OCI-LY1 (cell line): ENCODE measurements at regions not wholly inside any gene's neighbourhood (a gene's known extent, or its start where the extent isn't known, plus 50 kb on each side); places are given as distances from the start of the nearest gene placed in this dataset.
"Not testable (repeated sequence)": the region's sequence is repeated elsewhere in the genome, so short reads cannot be mapped to it uniquely, and the experiment has no call there.

Experiments
- H2AFZ ChIP-seq: fragments of 200-600 bp; sonication (generic), shearing (Covaris generic); 2 replicates; pipeline ENCODE4 v1.6.0; 2014; ENCODE audit warnings: antibody characterized with exemption, mild to moderate bottlenecking, low read length
- H3F3A ChIP-seq: fragments of 200-600 bp; sonication (generic), shearing (Covaris generic); 2 replicates; pipeline ENCODE4 v1.6.0; 2014; ENCODE audit warnings: mild to moderate bottlenecking, antibody characterized with exemption, low read length, moderate library complexity; ENCODE audit not compliant: insufficient read depth
- H3K27ac ChIP-seq: fragments of 200-600 bp; sonication (generic); 2 replicates; pipeline ENCODE4 v1.5.1; 2014; ENCODE audit warnings: low read length, mixed run types, mild to moderate bottlenecking, low read depth; ENCODE audit not compliant: poor library complexity, severe bottlenecking
- H3K27me3 ChIP-seq: fragments of 200-600 bp; sonication (generic); 2 replicates; pipeline ENCODE4 v1.6.0; 2014; ENCODE audit warnings: antibody characterized with exemption, mild to moderate bottlenecking, low read length, moderate library complexity; ENCODE audit not compliant: insufficient read depth
- H3K36me3 ChIP-seq: fragments of 200-600 bp; sonication (generic); 2 replicates; pipeline ENCODE4 v1.6.1; 2014; ENCODE audit warnings: mild to moderate bottlenecking, antibody characterized with exemption, low read length, moderate library complexity, mixed read lengths; ENCODE audit not compliant: insufficient read depth
- H3K4me1 ChIP-seq: fragments of 200-600 bp; sonication (generic); 2 replicates; pipeline ENCODE4 v1.5.1; 2014; ENCODE audit warnings: mild to moderate bottlenecking, low read length, moderate library complexity; ENCODE audit not compliant: insufficient read depth, severe bottlenecking
- H3K4me2 ChIP-seq: fragments of 200-600 bp; sonication (generic), shearing (Covaris generic); 2 replicates; pipeline ENCODE4 v1.6.1; 2014; ENCODE audit warnings: low read length
- H3K4me3 ChIP-seq: fragments of 200-600 bp; sonication (generic); 2 replicates; pipeline ENCODE4 v1.5.1; 2014; ENCODE audit warnings: low read length, low read depth, mild to moderate bottlenecking, mixed read lengths; ENCODE audit not compliant: poor library complexity, severe bottlenecking
- H3K79me2 ChIP-seq: fragments of 200-600 bp; shearing (Covaris generic); 2 replicates; pipeline ENCODE4 v1.6.1; 2016; ENCODE audit warnings: mixed run types, low read length, mixed read lengths; ENCODE audit not compliant: insufficient read depth
- H3K9ac ChIP-seq: fragments of 200-600 bp; sonication (generic), shearing (Covaris generic); 2 replicates; pipeline ENCODE4 v1.6.1; 2014; ENCODE audit warnings: mild to moderate bottlenecking, low read length, mixed read lengths
- H3K9me2 ChIP-seq: fragments of 200-600 bp; sonication (generic), shearing (Covaris generic); 2 replicates; pipeline ENCODE4 v1.6.1; 2014; ENCODE audit warnings: low read depth, mild to moderate bottlenecking, low read length, mixed read lengths
- H3K9me3 ChIP-seq: fragments of 200-600 bp; shearing (Covaris generic); 2 replicates; pipeline ENCODE4 v1.6.1; 2014; ENCODE audit warnings: low read length, mixed read lengths
- H4K20me1 ChIP-seq: fragments of 200-600 bp; sonication (generic), shearing (Covaris generic); 2 replicates; pipeline ENCODE4 v1.6.0; 2016; ENCODE audit warnings: mild to moderate bottlenecking, low read length; ENCODE audit not compliant: insufficient read depth
- EZH2 ChIP-seq: fragments of 200-600 bp; sonication (generic), shearing (Covaris generic); IDR thresholded peaks from 2 replicates; pipeline ENCODE4 v1.8.0; 2017; ENCODE audit warnings: borderline replicate concordance, mixed run types, mild to moderate bottlenecking, antibody characterized with exemption, low read length, moderate library complexity, mixed read lengths
- TF ChIP-seq, protein P1 (sequence below): fragments of 200-600 bp; sonication (generic), shearing (Covaris generic); IDR thresholded peaks from 2 replicates; pipeline ENCODE4 v1.5.1; 2017; ENCODE audit warnings: mild to moderate bottlenecking, antibody characterized with exemption, low read length, moderate library complexity, mixed read lengths

DNA sequence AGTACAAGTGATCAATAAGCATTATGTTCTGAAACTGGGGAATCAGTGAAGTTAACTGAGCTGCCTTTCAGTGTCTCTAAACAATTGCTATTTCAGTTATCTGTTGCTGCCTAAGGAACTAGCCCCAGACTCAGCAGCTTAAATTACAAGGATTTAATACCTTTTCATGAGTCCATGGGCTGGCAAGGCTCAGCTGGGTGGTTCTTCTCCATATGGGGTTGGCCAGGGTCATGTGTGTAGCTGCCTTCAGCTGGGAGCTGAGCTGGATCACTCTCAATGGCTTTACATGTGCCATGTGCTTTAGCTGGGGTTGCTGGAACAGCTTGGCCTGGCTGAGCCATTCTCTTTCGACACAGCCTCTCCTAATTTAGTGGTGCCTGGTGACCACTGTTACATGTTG, 295.0 kb upstream of the NCAM1 start:
- no peaks in the 10 kb centered on the region for H3K9me3 ChIP-seq
- H3K4me1 ChIP-seq, result no peaks in the 10 kb centered on the region
- no peak overlapping the region for H3K9ac ChIP-seq
- H4K20me1 ChIP-seq, result no peaks in the 10 kb centered on the region
- TF ChIP-seq EZH2, result no peak
- TF ChIP-seq, protein P1, sequence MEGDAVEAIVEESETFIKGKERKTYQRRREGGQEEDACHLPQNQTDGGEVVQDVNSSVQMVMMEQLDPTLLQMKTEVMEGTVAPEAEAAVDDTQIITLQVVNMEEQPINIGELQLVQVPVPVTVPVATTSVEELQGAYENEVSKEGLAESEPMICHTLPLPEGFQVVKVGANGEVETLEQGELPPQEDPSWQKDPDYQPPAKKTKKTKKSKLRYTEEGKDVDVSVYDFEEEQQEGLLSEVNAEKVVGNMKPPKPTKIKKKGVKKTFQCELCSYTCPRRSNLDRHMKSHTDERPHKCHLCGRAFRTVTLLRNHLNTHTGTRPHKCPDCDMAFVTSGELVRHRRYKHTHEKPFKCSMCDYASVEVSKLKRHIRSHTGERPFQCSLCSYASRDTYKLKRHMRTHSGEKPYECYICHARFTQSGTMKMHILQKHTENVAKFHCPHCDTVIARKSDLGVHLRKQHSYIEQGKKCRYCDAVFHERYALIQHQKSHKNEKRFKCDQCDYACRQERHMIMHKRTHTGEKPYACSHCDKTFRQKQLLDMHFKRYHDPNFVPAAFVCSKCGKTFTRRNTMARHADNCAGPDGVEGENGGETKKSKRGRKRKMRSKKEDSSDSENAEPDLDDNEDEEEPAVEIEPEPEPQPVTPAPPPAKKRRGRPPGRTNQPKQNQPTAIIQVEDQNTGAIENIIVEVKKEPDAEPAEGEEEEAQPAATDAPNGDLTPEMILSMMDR, result no peak
- H3K36me3 ChIP-seq, result no peaks in the 10 kb centered on the region
- H3K4me2 ChIP-seq, result no peak overlapping the region
- H3K27ac ChIP-seq, result no peak overlapping the region
- H3K79me2 ChIP-seq, result no peaks in the 10 kb centered on the region
- no peaks in the 10 kb centered on the region for H3F3A ChIP-seq
- no peaks in the 10 kb centered on the region for H3K27me3 ChIP-seq
- H3K4me3 ChIP-seq, result no peak overlapping the region
- H3K9me2 ChIP-seq, result no peaks in the 10 kb centered on the region
- H2AFZ ChIP-seq, result no peak overlapping the region

DNA sequence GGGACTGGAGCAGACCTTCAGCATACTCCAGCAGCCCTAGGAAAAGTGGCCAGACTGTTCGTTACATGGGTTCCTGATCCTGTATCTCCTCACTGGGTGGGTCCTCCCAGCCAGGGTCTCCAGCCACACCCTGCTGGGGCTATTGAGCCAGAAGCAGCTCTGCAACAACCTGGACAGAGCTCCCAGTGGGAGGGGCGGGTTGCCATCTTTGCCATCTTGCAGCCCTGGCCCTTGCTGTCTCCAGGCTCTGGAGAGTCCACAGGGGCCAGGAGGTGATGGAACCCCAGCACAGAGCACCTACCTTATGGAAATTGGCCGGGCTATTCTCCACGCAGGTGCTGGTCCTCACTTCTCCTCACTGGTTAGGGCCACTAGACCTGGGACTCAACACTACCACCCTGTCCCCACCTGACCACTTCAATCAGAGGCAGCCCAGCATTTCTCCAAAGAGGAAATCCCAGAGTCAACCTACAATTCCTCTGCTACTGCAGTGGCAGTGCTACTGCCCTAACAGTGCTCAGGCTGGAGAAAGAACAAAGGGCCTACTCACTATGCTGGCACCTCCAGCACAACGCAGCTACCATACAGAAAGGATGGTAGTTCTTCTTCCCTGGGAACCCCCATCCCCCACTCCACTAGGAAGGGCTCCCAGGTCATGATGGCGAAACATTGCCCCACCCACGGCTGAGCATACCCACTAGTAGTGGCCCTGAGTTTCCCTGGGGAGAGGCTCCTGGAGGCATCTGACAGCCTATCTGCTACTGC, 290.2 kb upstream of the NCAM1 start:
- Histone ChIP-seq H3K36me3 (no peaks in the 10 kb centered on the region), H3F3A (no peaks in the 10 kb centered on the region), H3K9me3 (no peaks in the 10 kb centered on the region), H3K27me3 (no peaks in the 10 kb centered on the region), H2AFZ (no peak overlapping the region), H3K79me2 (no peaks in the 10 kb centered on the region), H3K9me2 (peaks cover 3% of the 10 kb centered on the region; the same call in 1 of the 2 replicates), H4K20me1 (no peaks in the 10 kb centered on the region), H3K4me1 (no peaks in the 10 kb centered on the region), H3K4me2 (no peak overlapping the region), H3K9ac (no peak overlapping the region), H3K4me3 (no peak overlapping the region), H3K27ac (no peak overlapping the region)
- no peak for TF ChIP-seq EZH2
- TF ChIP-seq, protein P1, result no peak

DNA sequence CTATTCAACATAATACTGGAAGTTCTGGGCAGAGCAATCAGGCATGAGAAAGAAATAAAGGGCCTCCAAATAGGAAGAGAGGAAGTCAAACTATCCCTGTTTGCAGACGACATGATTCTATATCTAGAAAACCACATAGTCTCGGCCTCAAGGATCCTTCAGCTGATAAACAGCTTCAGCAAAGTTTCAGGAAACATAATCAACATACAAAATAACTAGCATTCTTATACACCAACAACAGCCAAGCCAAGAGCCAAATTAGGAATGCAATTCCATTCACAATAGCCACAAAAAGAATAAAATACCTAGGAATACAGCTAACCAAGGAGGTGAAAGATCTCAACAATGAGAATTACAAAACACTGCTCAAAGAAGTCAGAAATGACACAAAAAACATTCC, 287.8 kb upstream of the NCAM1 start:
- H3K79me2 ChIP-seq, H3K36me3 ChIP-seq, H3K9me2 ChIP-seq, H3K9ac ChIP-seq, H3K27me3 ChIP-seq, H3K4me3 ChIP-seq, H3K27ac ChIP-seq, H3K4me1 ChIP-seq, H4K20me1 ChIP-seq, H3K4me2 ChIP-seq, H2AFZ ChIP-seq, H3K9me3 ChIP-seq, H3F3A ChIP-seq: not testable (repeated sequence)

DNA sequence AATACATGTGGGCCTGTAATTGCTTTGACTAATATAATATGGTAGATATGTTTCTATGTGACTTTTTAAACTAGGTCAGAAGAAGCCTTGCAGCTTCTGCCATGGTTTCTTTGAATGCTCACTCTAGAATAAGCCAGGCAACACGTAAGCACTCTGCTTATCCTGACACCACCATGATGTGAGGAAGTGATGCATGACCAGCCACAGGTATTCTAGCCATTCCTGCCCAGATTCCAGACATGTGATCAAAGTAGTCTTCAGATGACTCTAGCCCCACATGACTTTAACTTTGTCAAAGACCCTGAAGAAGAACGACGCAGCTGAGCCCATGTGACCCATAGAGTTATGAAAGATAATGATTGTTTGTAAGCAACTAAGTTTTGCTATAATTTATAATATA, 276.1 kb upstream of the NCAM1 start:
- H3K4me2 ChIP-seq, result no peak overlapping the region
- no peaks in the 10 kb centered on the region for H3K79me2 ChIP-seq
- no peak for TF ChIP-seq EZH2
- TF ChIP-seq, protein P1, result no peak
- H2AFZ ChIP-seq, result no peak overlapping the region
- H3K9ac ChIP-seq, result no peak overlapping the region
- no peaks in the 10 kb centered on the region for H3K9me2 ChIP-seq
- H4K20me1 ChIP-seq, result no peaks in the 10 kb centered on the region
- 0 out of 2 replicates have a peak, but pooled peaks cover 3% of the 10 kb centered on the region for H3K27me3 ChIP-seq
- no peak overlapping the region for H3K27ac ChIP-seq
- H3K9me3 ChIP-seq, result no peaks in the 10 kb centered on the region
- no peaks in the 10 kb centered on the region for H3F3A ChIP-seq
- no peaks in the 10 kb centered on the region for H3K4me1 ChIP-seq
- H3K36me3 ChIP-seq, result no peaks in the 10 kb centered on the region
- no peak overlapping the region for H3K4me3 ChIP-seq
